Transverse colon (tissue), 3 donors: ENCODE measurements at regions not wholly inside any gene's neighbourhood (a gene's known extent, or its start where the extent isn't known, plus 50 kb on each side); places are given as distances from the start of the nearest gene placed in this dataset.

ENCODE experiments used
- CTCF ChIP-seq, 5 experiments: fragments of 200-600 bp in 3 of 5; fragments of 450-650 bp in 2 of 5; sonication (generic) in 3 of 5; IDR thresholded peaks; 1 replicate in 2 of 5; 2 replicates in 3 of 5; pipeline ENCODE4 v1.5.1; 2016 to 2017; ENCODE audit warnings: antibody characterized with exemption in 5 of 5, inconsistent platforms in 3 of 5, mild to moderate bottlenecking in 2 of 5, moderate library complexity in 1 of 5
- EP300 ChIP-seq: sonication (generic); formaldehyde crosslinking; IDR thresholded peaks from one replicate; pipeline ENCODE4 v1.6.1; 2017; ENCODE audit warnings: antibody characterized with exemption, low read depth
- POLR2A ChIP-seq: fragments of 450-650 bp; IDR thresholded peaks from one replicate; pipeline ENCODE4 v1.6.1; 2016; ENCODE audit warnings: antibody characterized with exemption, mild to moderate bottlenecking, moderate library complexity

GRCh38 chr6:91708534-91708933 lies 1121.7 kb upstream of the MAP3K7 start:
- TF ChIP-seq POLR2A: no peak
- TF ChIP-seq CTCF (IDR thresholded peaks at IDR 0.05): no peak
- TF ChIP-seq EP300: no peak
